H9 (cell line): ENCODE measurements at regions not wholly inside any gene's neighbourhood (a gene's known extent, or its start where the extent isn't known, plus 50 kb on each side); places are given as distances from the start of the nearest gene placed in this dataset.

Experiments
- DNase-seq: peaks from one replicate; pipeline ENCODE4 v3.0.0-alpha.2; 2017
- H2AFZ ChIP-seq: one replicate; pipeline ENCODE4 v1.6.1; 2013; ENCODE audit warnings: mild to moderate bottlenecking, low read length, control low read depth, moderate library complexity
- H2AK5ac ChIP-seq: 2 replicates; pipeline ENCODE4 v1.6.1; 2013; ENCODE audit warnings: low read length, control low read depth, mixed read lengths; ENCODE audit not compliant: insufficient read length
- H2BK120ac ChIP-seq: one replicate; pipeline ENCODE4 v1.6.1; 2013; ENCODE audit warnings: low read depth, mild to moderate bottlenecking, low read length, control low read depth, inconsistent platforms; ENCODE audit not compliant: poor library complexity, severe bottlenecking
- H2BK12ac ChIP-seq: 2 replicates; pipeline ENCODE4 v1.6.1; 2013; ENCODE audit warnings: low read length, control low read depth, mixed read lengths, low read depth; ENCODE audit not compliant: insufficient read length
- H2BK15ac ChIP-seq: 2 replicates; pipeline ENCODE4 v1.6.1; 2013; ENCODE audit warnings: low read depth, low read length, control low read depth
- H2BK20ac ChIP-seq: one replicate; pipeline ENCODE4 v1.6.1; 2013; ENCODE audit warnings: low read depth, mild to moderate bottlenecking, low read length, control low read depth, inconsistent platforms; ENCODE audit not compliant: poor library complexity, severe bottlenecking
- H2BK5ac ChIP-seq: 2 replicates; pipeline ENCODE4 v1.6.1; 2013; ENCODE audit warnings: low read length, control low read depth, mixed read lengths; ENCODE audit not compliant: insufficient read length
- H3K14ac ChIP-seq: 2 replicates; pipeline ENCODE4 v1.6.1; 2013; ENCODE audit warnings: low read length, control low read depth; ENCODE audit not compliant: insufficient read depth
- H3K18ac ChIP-seq: 2 replicates; pipeline ENCODE4 v1.6.1; 2013; ENCODE audit warnings: low read depth, mild to moderate bottlenecking, mixed read lengths, low read length, control low read depth; ENCODE audit not compliant: insufficient read length
- H3K23ac ChIP-seq: 2 replicates; pipeline ENCODE4 v1.6.1; 2013; ENCODE audit warnings: low read length, control low read depth, mixed read lengths, low read depth; ENCODE audit not compliant: insufficient read length
- H3K23me2 ChIP-seq: 2 replicates; pipeline ENCODE4 v1.6.1; 2013; ENCODE audit warnings: low read depth, mild to moderate bottlenecking, mixed read lengths, low read length, control low read depth; ENCODE audit not compliant: insufficient read length, poor library complexity, severe bottlenecking
- H3K27ac ChIP-seq: 2 replicates; pipeline ENCODE4 v1.5.1; 2013; ENCODE audit warnings: low read length, control low read depth, mixed read lengths, low read depth; ENCODE audit not compliant: insufficient read length
- H3K27me3 ChIP-seq: 2 replicates; pipeline ENCODE4 v1.6.1; 2013; ENCODE audit warnings: low read length, control low read depth, inconsistent platforms; ENCODE audit not compliant: insufficient read depth
- H3K4ac ChIP-seq: 2 replicates; pipeline ENCODE4 v1.6.1; 2013; ENCODE audit warnings: low read depth, mild to moderate bottlenecking, control low read depth, inconsistent platforms, low read length, moderate library complexity
- H3K4me1 ChIP-seq: 2 replicates; pipeline ENCODE4 v1.6.1; 2013; ENCODE audit warnings: low read length, control low read depth, inconsistent platforms; ENCODE audit not compliant: insufficient read depth
- H3K4me2 ChIP-seq: 2 replicates; pipeline ENCODE4 v1.6.1; 2013; ENCODE audit warnings: low read length, control low read depth, mixed read lengths; ENCODE audit not compliant: insufficient read length, insufficient read depth
- H3K56ac ChIP-seq: 2 replicates; pipeline ENCODE4 v1.6.1; 2013; ENCODE audit warnings: low read depth, mild to moderate bottlenecking, mixed read lengths, low read length, control low read depth; ENCODE audit not compliant: insufficient read length
- H3K79me1 ChIP-seq: 2 replicates; pipeline ENCODE4 v1.6.1; 2013; ENCODE audit warnings: low read depth, mild to moderate bottlenecking, moderate library complexity, low read length, control low read depth, inconsistent platforms; ENCODE audit not compliant: insufficient read depth, poor library complexity, severe bottlenecking
- H3K79me2 ChIP-seq: 2 replicates; pipeline ENCODE4 v1.6.1; 2013; ENCODE audit warnings: low read length, control low read depth, inconsistent platforms; ENCODE audit not compliant: insufficient read depth
- H3K9ac ChIP-seq: 2 replicates; pipeline ENCODE4 v1.6.1; 2013; ENCODE audit warnings: low read length, control low read depth, mixed read lengths; ENCODE audit not compliant: insufficient read length; ENCODE audit errors: extremely low read depth
- H3K9me3 ChIP-seq: one replicate; pipeline ENCODE4 v1.6.1; 2013; ENCODE audit warnings: low read depth, low read length, inconsistent platforms; ENCODE audit not compliant: control insufficient read depth
- H3T11ph ChIP-seq: one replicate; pipeline ENCODE4 v1.6.1; 2013; ENCODE audit warnings: mild to moderate bottlenecking, low read length, control low read depth, inconsistent platforms
- H4K20me1 ChIP-seq: one replicate; pipeline ENCODE4 v1.6.1; 2013; ENCODE audit not compliant: control insufficient read depth, insufficient read length, insufficient read depth
- H4K5ac ChIP-seq: 2 replicates; pipeline ENCODE4 v1.6.1; 2013; ENCODE audit warnings: low read depth, mild to moderate bottlenecking, mixed read lengths, low read length, control low read depth; ENCODE audit not compliant: insufficient read length
- H4K8ac ChIP-seq: replicated peaks from 2 replicates; pipeline ENCODE4 v1.6.1; 2013; ENCODE audit warnings: low read length, control low read depth, mixed read lengths, low read depth; ENCODE audit not compliant: insufficient read length
- H4K91ac ChIP-seq: 2 replicates; pipeline ENCODE4 v1.6.1; 2013; ENCODE audit warnings: low read depth, mild to moderate bottlenecking, moderate library complexity, mixed read lengths, low read length, control low read depth; ENCODE audit not compliant: insufficient read length
- H3K27ac Mint-ChIP-seq, 3 experiments: 2 replicates in 2 of 3; 3 replicates in 1 of 3; pipeline ENCODE4 v1.8.0; 2020 to 2021; ENCODE audit warnings: mixed read lengths in 3 of 3, mild to moderate bottlenecking in 1 of 3, moderate library complexity in 1 of 3
- H3K27me3 Mint-ChIP-seq: 2 replicates; pipeline ENCODE4 v1.8.0; 2021; ENCODE audit warnings: low read depth, mild to moderate bottlenecking, moderate library complexity, mixed read lengths
- H3K36me3 Mint-ChIP-seq, 3 experiments: 2 replicates in 2 of 3; 3 replicates in 1 of 3; pipeline ENCODE4 v1.8.0; 2020 to 2021; ENCODE audit warnings: low read depth in 3 of 3, mixed read lengths in 3 of 3; ENCODE audit not compliant: insufficient read depth in 1 of 3
- H3K4me1 Mint-ChIP-seq, 2 experiments: 2 replicates each; pipeline ENCODE4 v1.8.0; 2020; ENCODE audit warnings: mixed read lengths in 2 of 2
- H3K4me3 Mint-ChIP-seq, 2 experiments: 2 replicates in 1 of 2; 3 replicates in 1 of 2; pipeline ENCODE4 v1.8.0; 2020 to 2021; ENCODE audit warnings: mild to moderate bottlenecking in 2 of 2, mixed read lengths in 2 of 2, moderate library complexity in 1 of 2
- H3K9me3 Mint-ChIP-seq, 2 experiments: 2 replicates in 1 of 2; 3 replicates in 1 of 2; pipeline ENCODE4 v1.8.0; 2020; ENCODE audit warnings: mild to moderate bottlenecking in 2 of 2, mixed read lengths in 2 of 2, moderate library complexity in 1 of 2
- CTCF ChIP-seq: fragments of 200-600 bp; sonication (generic); conservative IDR thresholded peaks from 3 replicates; pipeline ENCODE4 v1.8.0; 2021; ENCODE audit warnings: antibody characterized with exemption, mild to moderate bottlenecking
- WGBS: extraction: QIAGEN DNeasy Blood & Tissue Kit; methylation state at CpG from one replicate; pipeline ENCODE4 v1.1.7; 2013; ENCODE audit warnings: missing lambda C conversion rate, low lambda C conversion rate, mixed read lengths; ENCODE audit not compliant: insufficient read length; ENCODE audit errors: extremely low coverage; 5-methylcytosine and 5-hydroxymethylcytosine counted together

- no peak overlapping the region for H4K91ac ChIP-seq
- H3K36me3 Mint-ChIP-seq, result no peaks in the 10 kb centered on the region
- H3K27me3 ChIP-seq, result no peaks in the 10 kb centered on the region
- H3K56ac ChIP-seq, result no peak overlapping the region
- no peak overlapping the region for H3K4me3 Mint-ChIP-seq
- H2BK5ac ChIP-seq, result no peak overlapping the region
- H3K23me2 ChIP-seq, result no peaks in the 10 kb centered on the region
- no peak overlapping the region for H3K9ac ChIP-seq
- no peak overlapping the region for H2BK120ac ChIP-seq
- no peaks in the 10 kb centered on the region for H4K20me1 ChIP-seq
- no peak overlapping the region for H3K27ac ChIP-seq
- H3K79me1 ChIP-seq, result no peaks in the 10 kb centered on the region
- H3T11ph ChIP-seq, result no peak overlapping the region
- TF ChIP-seq CTCF, result no peak
- no peak overlapping the region for H3K4ac ChIP-seq
- 0 out of 2 replicates have a peak, but pooled peaks cover 3% of the 10 kb centered on the region for H3K4me1 ChIP-seq
- H3K27ac Mint-ChIP-seq, result no peak overlapping the region
- no peak overlapping the region for H4K8ac ChIP-seq
- no peak overlapping the region for H2BK20ac ChIP-seq
- no CpG with 5 or more reads among the region's 30 CpGs for WGBS
- H2BK15ac ChIP-seq, result no peak overlapping the region
- DNase-seq, result no peak
- H3K4me2 ChIP-seq, result no peak overlapping the region
- no peaks in the 10 kb centered on the region for H3K9me3 ChIP-seq
- no peaks in the 10 kb centered on the region for H3K79me2 ChIP-seq
- no peak overlapping the region for H2AFZ ChIP-seq
- H3K4me1 Mint-ChIP-seq, result peaks cover 16 to 19% of the 10 kb centered on the region in 2 experiments
- no peak overlapping the region for H2BK12ac ChIP-seq
- peaks cover 7% of the 10 kb centered on the region for H3K27me3 Mint-ChIP-seq
- H2AK5ac ChIP-seq, result no peak overlapping the region
- H4K5ac ChIP-seq, result no peak overlapping the region
- no peak overlapping the region for H3K18ac ChIP-seq
- H3K14ac ChIP-seq, result no peak overlapping the region
- H3K9me3 Mint-ChIP-seq, result peaks cover 0 to 3% of the 10 kb centered on the region in 2 experiments; a peak in 2 of 5 replicates
- H3K23ac ChIP-seq, result no peak overlapping the region
Measured at GRCh38 chr4:7137326-7138200, 54.8 kb upstream of the SORCS2 start.
